ENCODE measurements at regions not wholly inside any gene's neighbourhood (a gene's known extent, or its start where the extent isn't known, plus 50 kb on each side); places are given as distances from the start of the nearest gene placed in this dataset.

- TF ChIP-seq POLR2A (IDR thresholded peaks at IDR 0.05) (no peak), CTCF (IDR thresholded peaks at IDR 0.05) (no peak)
Observed at GRCh38 chr1:56107275-56107638, 472.1 kb downstream of the PLPP3 start.

All from tibial nerve (tissue), 3 donors.